NCI-H2171 (cell line): ENCODE measurements at regions not wholly inside any gene's neighbourhood (a gene's known extent, or its start where the extent isn't known, plus 50 kb on each side); places are given as distances from the start of the nearest gene placed in this dataset.

ENCODE experiments used
- DNase-seq: peaks from one replicate; lab custom pipeline; 2025; lab: John Stamatoyannopoulos, UW

- DNase-seq = no peak
Measured at GRCh38 chr6:169997187-169997929, 245.9 kb downstream of the ERMARD start.

- no peak for DNase-seq
Measured at GRCh38 chr6:169996378-169997051, 245.1 kb downstream of the ERMARD start.

GRCh38 chr6:169994739-169995138 lies 243.3 kb downstream of the ERMARD start:
- no peak for DNase-seq

- no peak for DNase-seq
Measured at GRCh38 chr6:169993861-169994481, 242.5 kb downstream of the ERMARD start.

GRCh38 chr6:169991913-169992312 lies 240.5 kb downstream of the ERMARD start:
- DNase-seq = no peak

- DNase-seq = no peak
Measured at GRCh38 chr6:169991031-169991390, 239.6 kb downstream of the ERMARD start.

- no peak for DNase-seq
Measured at GRCh38 chr6:169990095-169991030, 238.9 kb downstream of the ERMARD start.

GRCh38 chr6:169989594-169989993 lies 238.2 kb downstream of the ERMARD start:
- DNase-seq = no peak

- no peak for DNase-seq
Measured at GRCh38 chr6:169988769-169989550, 237.5 kb downstream of the ERMARD start.

GRCh38 chr6:169986848-169987498 lies 235.6 kb downstream of the ERMARD start:
- DNase-seq = no peak

- DNase-seq = no peak
Measured at GRCh38 chr6:169986171-169986847, 234.9 kb downstream of the ERMARD start.

GRCh38 chr6:169985121-169986015 lies 233.9 kb downstream of the ERMARD start:
- DNase-seq = no peak

GRCh38 chr6:169984181-169985120 lies 233.0 kb downstream of the ERMARD start:
- DNase-seq = peak; percentile 27

- DNase-seq = no peak
Measured at GRCh38 chr6:169983651-169984050, 232.2 kb downstream of the ERMARD start.

- no peak for DNase-seq
Measured at GRCh38 chr6:169982461-169983386, 231.3 kb downstream of the ERMARD start.

- DNase-seq = no peak
Measured at GRCh38 chr6:169981969-169982368, 230.5 kb downstream of the ERMARD start.

- no peak for DNase-seq
Measured at GRCh38 chr6:169981568-169981967, 230.1 kb downstream of the ERMARD start.
